Gastrocnemius medialis (tissue), 4 donors: ENCODE measurements at regions not wholly inside any gene's neighbourhood (a gene's known extent, or its start where the extent isn't known, plus 50 kb on each side); places are given as distances from the start of the nearest gene placed in this dataset.

Experiments
- ATAC-seq, 2 donors: fragments of 150-250 bp; one replicate each; pipeline ENCODE4 v1.9.1; 2016
- DNase-seq, 2 donors: peaks; one replicate each; pipeline ENCODE4 v3.0.0-alpha.2; 2019
- H3K27ac ChIP-seq, 4 donors: fragments of 200-600 bp; sonication (generic); 1 replicate in 1 of 4; 2 replicates in 3 of 4; pipeline ENCODE4 v1.5.1; 2016 to 2018; ENCODE audit warnings: mild to moderate bottlenecking in 2 of 4, moderate library complexity in 1 of 4
- H3K27me3 ChIP-seq, 3 donors: fragments of 200-600 bp; sonication (generic) in 2 of 3; 1 replicate in 1 of 3; 2 replicates in 2 of 3; pipeline versions ENCODE4 v1.5.1 to v1.6.0; 2016 to 2019; ENCODE audit warnings: mild to moderate bottlenecking in 1 of 3, moderate library complexity in 1 of 3
- H3K36me3 ChIP-seq, 2 donors: fragments of 200-600 bp; sonication (generic) in 1 of 2; one replicate each; pipeline ENCODE4 v1.5.1; 2017 to 2018
- H3K4me1 ChIP-seq, 2 donors: fragments of 200-600 bp; sonication (generic) in 1 of 2; one replicate each; pipeline ENCODE4 v1.5.1; 2016 to 2017; ENCODE audit warnings: mild to moderate bottlenecking in 2 of 2
- H3K4me3 ChIP-seq, 4 donors: fragments of 200-600 bp; sonication (generic) in 3 of 4; 1 replicate in 1 of 4; 2 replicates in 3 of 4; pipeline ENCODE4 v1.5.1; 2016 to 2019; ENCODE audit warnings: mild to moderate bottlenecking in 2 of 4
- H3K9me3 ChIP-seq, 3 donors: fragments of 200-600 bp; sonication (generic) in 2 of 3; 1 replicate in 1 of 3; 2 replicates in 2 of 3; pipeline ENCODE4 v1.5.1; 2016 to 2019
- POLR2A ChIP-seq, 2 donors: fragments of 450-650 bp; IDR thresholded peaks; one replicate each; pipeline ENCODE4 v1.6.1; 2017; ENCODE audit warnings: antibody characterized with exemption in 2 of 2, mild to moderate bottlenecking in 2 of 2, moderate library complexity in 2 of 2
- in situ Hi-C, 4 donors: fragments of 200-750 bp; cut with MboI; loops; one replicate each; pipeline versions ENCODE4 v1.15.0 to v1.8.0; 2017; ENCODE audit warnings: low sequenced_read_pairs in 4 of 4
- intact Hi-C: fragments of 100-400 bp; cut with DNase I; formaldehyde crosslinking; loops from one replicate; pipeline ENCODE4 v1.15.1; 2023; ENCODE audit warnings: low total_unique reads
- TF ChIP-seq, protein P1 (sequence below), 5 experiments: fragments of 450-650 bp in 3 of 5; fragments of 200-600 bp in 2 of 5; sonication (generic) in 2 of 5; IDR thresholded peaks in 4 of 5; conservative IDR thresholded peaks in 1 of 5; 1 replicate in 4 of 5; 2 replicates in 1 of 5; pipeline ENCODE4 v1.5.1; 2016 to 2019; ENCODE audit warnings: antibody characterized with exemption in 5 of 5, mild to moderate bottlenecking in 3 of 5, moderate library complexity in 3 of 5

GRCh38 chr14:97395068-97395467 lies 597.9 kb downstream of the VRK1 start:
- H3K27me3 ChIP-seq, result no peaks in the 10 kb centered on the region
- in situ Hi-C loops, result no loop called here
- TF ChIP-seq POLR2A (IDR thresholded peaks at IDR 0.05), result no peak
- TF ChIP-seq, protein P1, sequence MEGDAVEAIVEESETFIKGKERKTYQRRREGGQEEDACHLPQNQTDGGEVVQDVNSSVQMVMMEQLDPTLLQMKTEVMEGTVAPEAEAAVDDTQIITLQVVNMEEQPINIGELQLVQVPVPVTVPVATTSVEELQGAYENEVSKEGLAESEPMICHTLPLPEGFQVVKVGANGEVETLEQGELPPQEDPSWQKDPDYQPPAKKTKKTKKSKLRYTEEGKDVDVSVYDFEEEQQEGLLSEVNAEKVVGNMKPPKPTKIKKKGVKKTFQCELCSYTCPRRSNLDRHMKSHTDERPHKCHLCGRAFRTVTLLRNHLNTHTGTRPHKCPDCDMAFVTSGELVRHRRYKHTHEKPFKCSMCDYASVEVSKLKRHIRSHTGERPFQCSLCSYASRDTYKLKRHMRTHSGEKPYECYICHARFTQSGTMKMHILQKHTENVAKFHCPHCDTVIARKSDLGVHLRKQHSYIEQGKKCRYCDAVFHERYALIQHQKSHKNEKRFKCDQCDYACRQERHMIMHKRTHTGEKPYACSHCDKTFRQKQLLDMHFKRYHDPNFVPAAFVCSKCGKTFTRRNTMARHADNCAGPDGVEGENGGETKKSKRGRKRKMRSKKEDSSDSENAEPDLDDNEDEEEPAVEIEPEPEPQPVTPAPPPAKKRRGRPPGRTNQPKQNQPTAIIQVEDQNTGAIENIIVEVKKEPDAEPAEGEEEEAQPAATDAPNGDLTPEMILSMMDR (IDR thresholded peaks at IDR 0.05 in 4 of 5, conservative IDR thresholded peaks at IDR 0.05 in 1 of 5), result no peak
- intact Hi-C loops, result no loop called here
- no peaks in the 10 kb centered on the region for H3K4me1 ChIP-seq
- H3K36me3 ChIP-seq, result no peaks in the 10 kb centered on the region
- H3K4me3 ChIP-seq, result no peak overlapping the region
- H3K9me3 ChIP-seq, result no peaks in the 10 kb centered on the region
- ATAC-seq, result no peak
- DNase-seq, result no peak
- H3K27ac ChIP-seq, result no peak overlapping the region

DNA sequence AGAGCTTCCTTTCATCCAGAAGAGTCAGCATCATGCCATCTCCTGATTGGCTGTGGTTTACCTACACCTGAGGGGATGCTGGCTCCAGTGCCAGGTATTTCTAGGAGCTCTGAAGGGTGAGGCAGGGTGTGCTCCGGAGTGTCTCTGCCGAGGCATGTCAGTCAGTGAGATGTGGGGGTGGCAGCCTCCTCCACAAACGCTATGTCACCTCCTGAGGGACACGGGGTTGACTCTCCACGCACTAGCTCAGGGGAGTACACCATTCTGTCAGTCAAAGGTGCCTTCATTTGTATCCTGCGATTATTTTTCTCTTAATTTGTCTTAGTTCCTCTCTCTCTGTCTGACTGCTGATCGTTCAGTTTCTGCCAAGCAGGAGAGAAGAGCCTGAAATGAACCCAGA lies 604.5 kb downstream of the VRK1 start:
- Histone ChIP-seq H3K27ac (no peak overlapping the region), H3K27me3 (no peaks in the 10 kb centered on the region), H3K36me3 (no peaks in the 10 kb centered on the region), H3K4me1 (no peaks in the 10 kb centered on the region), H3K4me3 (no peak overlapping the region), H3K9me3 (no peaks in the 10 kb centered on the region)
- in situ Hi-C loops (no loop called here), intact Hi-C loops (no loop called here)
- TF ChIP-seq POLR2A (IDR thresholded peaks at IDR 0.05), result no peak
- TF ChIP-seq, protein P1 (IDR thresholded peaks at IDR 0.05 in 4 of 5, conservative IDR thresholded peaks at IDR 0.05 in 1 of 5), result no peak
- DNase-seq (no peak), ATAC-seq (no peak)

- TF ChIP-seq, protein P1 (IDR thresholded peaks at IDR 0.05 in 4 of 5, conservative IDR thresholded peaks at IDR 0.05 in 1 of 5), result no peak
- TF ChIP-seq POLR2A (IDR thresholded peaks at IDR 0.05), result no peak
- Histone ChIP-seq H3K9me3 (no peaks in the 10 kb centered on the region), H3K4me3 (no peak overlapping the region), H3K4me1 (no peaks in the 10 kb centered on the region), H3K27ac (no peak overlapping the region), H3K27me3 (no peaks in the 10 kb centered on the region), H3K36me3 (no peaks in the 10 kb centered on the region)
- no peak for DNase-seq
- intact Hi-C loops (no loop called here), in situ Hi-C loops (no loop called here)
- ATAC-seq, result no peak
Observed at GRCh38 chr14:97402279-97402678, 605.1 kb downstream of the VRK1 start.

GRCh38 chr14:97407701-97408407 lies 610.7 kb downstream of the VRK1 start:
- intact Hi-C loops (no loop called here), in situ Hi-C loops (no loop called here)
- no peak for TF ChIP-seq POLR2A (IDR thresholded peaks at IDR 0.05)
- H3K36me3 ChIP-seq, result no peaks in the 10 kb centered on the region
- peaks cover 8 to 25% (median 23%) of the 10 kb centered on the region in 3 donors for H3K27me3 ChIP-seq
- peaks cover 0 to under 1% of the 10 kb centered on the region in 2 donors for H3K4me1 ChIP-seq
- ATAC-seq (no peak), DNase-seq (no peak)
- H3K27ac ChIP-seq, result no peak overlapping the region
- no peaks in the 10 kb centered on the region for H3K9me3 ChIP-seq
- no peak overlapping the region for H3K4me3 ChIP-seq

GRCh38 chr14:97408503-97408902 lies 611.3 kb downstream of the VRK1 start:
- H3K36me3 ChIP-seq, result no peaks in the 10 kb centered on the region
- no peaks in the 10 kb centered on the region for H3K9me3 ChIP-seq
- H3K4me1 ChIP-seq, result peaks cover 0 to 6% of the 10 kb centered on the region in 2 donors
- peaks cover 14 to 31% (median 29%) of the 10 kb centered on the region in 3 donors for H3K27me3 ChIP-seq
- no peak overlapping the region for H3K27ac ChIP-seq
- in situ Hi-C loops (no loop called here), intact Hi-C loops (no loop called here)
- no peak for DNase-seq
- no peak overlapping the region for H3K4me3 ChIP-seq
- TF ChIP-seq, protein P1 (IDR thresholded peaks at IDR 0.05 in 4 of 5, conservative IDR thresholded peaks at IDR 0.05 in 1 of 5), result no peak
- no peak for TF ChIP-seq POLR2A (IDR thresholded peaks at IDR 0.05)
- no peak for ATAC-seq
